ENCODE measurements at regions not wholly inside any gene's neighbourhood (a gene's known extent, or its start where the extent isn't known, plus 50 kb on each side); places are given as distances from the start of the nearest gene placed in this dataset.

GRCh38 chr3:43783987-43784639, 93.4 kb downstream of the ABHD5 start:
- no peak for DNase-seq

- DNase-seq: no peak
Measured at GRCh38 chr3:43784640-43785011, 93.9 kb downstream of the ABHD5 start.

GRCh38 chr3:43785551-43785950, 94.8 kb downstream of the ABHD5 start:
- no peak for DNase-seq

GRCh38 chr3:43786102-43786501, 95.4 kb downstream of the ABHD5 start:
- DNase-seq: no peak

- DNase-seq: no peak
Measured at GRCh38 chr3:43786526-43787305, 96.0 kb downstream of the ABHD5 start.

- DNase-seq: no peak
Measured at GRCh38 chr3:43787330-43787729, 96.6 kb downstream of the ABHD5 start.

- no peak for DNase-seq
Measured at GRCh38 chr3:43789028-43789427, 98.3 kb downstream of the ABHD5 start.

- DNase-seq: no peak
Measured at GRCh38 chr3:43790060-43790459, 99.3 kb downstream of the ABHD5 start.

- DNase-seq: no peak
Measured at GRCh38 chr3:43790476-43790875, 99.7 kb downstream of the ABHD5 start.

GRCh38 chr3:43791246-43791645, 100.5 kb downstream of the ABHD5 start:
- DNase-seq: no peak

- no peak for DNase-seq
Measured at GRCh38 chr3:43792904-43793303, 102.2 kb downstream of the ABHD5 start.

GRCh38 chr3:43793648-43794372, 103.1 kb downstream of the ABHD5 start:
- no peak for DNase-seq

- no peak for DNase-seq
Measured at GRCh38 chr3:43794776-43795175, 104.0 kb downstream of the ABHD5 start.

GRCh38 chr3:43795491-43795890, 104.8 kb downstream of the ABHD5 start:
- DNase-seq: no peak

GRCh38 chr3:43796041-43796596, 105.4 kb downstream of the ABHD5 start:
- no peak for DNase-seq

- no peak for DNase-seq
Measured at GRCh38 chr3:43797794-43798193, 107.1 kb downstream of the ABHD5 start.

GRCh38 chr3:43810797-43811196, 120.1 kb downstream of the ABHD5 start:
- DNase-seq: no peak

- no peak for DNase-seq
Measured at GRCh38 chr3:43814461-43814860, 123.7 kb downstream of the ABHD5 start.

GRCh38 chr3:43816372-43816771, 125.6 kb downstream of the ABHD5 start:
- DNase-seq: no peak

- DNase-seq: no peak
Measured at GRCh38 chr3:43817064-43817463, 126.3 kb downstream of the ABHD5 start.

GRCh38 chr3:43817825-43818224, 127.1 kb downstream of the ABHD5 start:
- DNase-seq: no peak

GRCh38 chr3:43818229-43818628, 127.5 kb downstream of the ABHD5 start:
- DNase-seq: no peak

GRCh38 chr3:43838009-43838758, 147.4 kb downstream of the ABHD5 start:
- no peak for DNase-seq
